Heart right ventricle (tissue), 16 donors: ENCODE measurements at regions not wholly inside any gene's neighbourhood (a gene's known extent, or its start where the extent isn't known, plus 50 kb on each side); places are given as distances from the start of the nearest gene placed in this dataset.
"Not testable (repeated sequence)": the region's sequence is repeated elsewhere in the genome, so short reads cannot be mapped to it uniquely, and the experiment has no call there.

Experiments used
- ATAC-seq, 8 donors: fragments of 200-7000 bp; cut with Tn5 transposase; one replicate each; pipeline ENCODE4 v1.9.1; 2020; ENCODE audit warnings: mild to moderate bottlenecking in 8 of 8, moderate library complexity in 8 of 8, moderate number of reproducible peaks in 1 of 8
- DNase-seq, 2 donors: peaks; one replicate each; pipeline ENCODE4 v3.0.0-alpha.2; 2020
- H3K27ac ChIP-seq, 10 donors: fragments of 200-600 bp; sonication (generic) in 2 of 10; one replicate each; pipeline versions ENCODE4 v1.5.0 to v1.8.0; 2020 to 2022; ENCODE audit warnings: mild to moderate bottlenecking in 3 of 10
- H3K27me3 ChIP-seq, 7 donors: fragments of 200-600 bp; one replicate each; pipeline ENCODE4 v1.8.0; 2021 to 2022; ENCODE audit warnings: mild to moderate bottlenecking in 2 of 7
- H3K36me3 ChIP-seq, 9 donors: fragments of 200-600 bp; sonication (generic) in 1 of 9; one replicate each; pipeline versions ENCODE4 v1.5.0 to v1.8.0; 2020 to 2022; ENCODE audit warnings: mild to moderate bottlenecking in 2 of 9
- H3K4me1 ChIP-seq, 9 donors: fragments of 200-600 bp; sonication (generic) in 1 of 9; one replicate each; pipeline versions ENCODE4 v1.5.0 to v1.8.0; 2020 to 2022; ENCODE audit warnings: mild to moderate bottlenecking in 4 of 9
- H3K4me3 ChIP-seq, 10 donors: fragments of 200-600 bp; sonication (generic) in 2 of 10; one replicate each; pipeline versions ENCODE4 v1.5.0 to v1.8.0; 2020 to 2022; ENCODE audit warnings: mild to moderate bottlenecking in 7 of 10, moderate library complexity in 2 of 10
- H3K9me3 ChIP-seq, 11 donors: fragments of 200-600 bp in 10 of 11; sonication (generic) in 2 of 11; one replicate each; pipeline versions ENCODE4 v1.5.0 to v1.8.0; 2013 to 2022; ENCODE audit warnings: mild to moderate bottlenecking in 2 of 11, control low read depth in 1 of 11, moderate library complexity in 1 of 11
- CTCF ChIP-seq, 9 donors: fragments of 200-600 bp; sonication (generic) in 2 of 9; IDR thresholded peaks; one replicate each; pipeline versions ENCODE4 v1.5.0 to v1.8.0; 2021 to 2022; ENCODE audit warnings: antibody characterized with exemption in 9 of 9, mild to moderate bottlenecking in 5 of 9, moderate library complexity in 1 of 9
- WGBS, 2 donors: extraction: QIAGEN DNeasy Blood & Tissue Kit; methylation state at CpG; one replicate each; pipeline ENCODE4 v1.1.7; 2013; ENCODE audit warnings: inconsistent platforms in 1 of 2; 5-methylcytosine and 5-hydroxymethylcytosine counted together
- intact Hi-C, 10 donors: fragments of 100-400 bp; cut with DNase I; formaldehyde crosslinking; loops; one replicate each; pipeline versions ENCODE4 v1.11.1 to v1.14.2; 2022
- donor health status: Arrhythmogenic right ventricular cardiomyopathy.
- donor health status: ischemic (EF 13 %, LVEDD 7.1; RV severe dilation, severe dysfunction).
- donor health status: healthy with polysubstance abuse.
- donor health status: DM: no; HTN: yes; CAD: no.
- donor health status: DM: no; HTN: no; CAD: no.
- donor health status: ischemic (EF 25% LVEDD 6.9; RV normal size, moderate dysfunction).
- donor health status: ischemic (EF 25% LVEDD 5.7; RV mildly dilated, moderate dysfunction).
- donor health status: healthy.
- donor health status: DM: yes; HTN: yes; CAD: no.
- donor health status: Ischemic cardiomyopathy.
- donor health status: ischemic (EF 35%, LVEDD 5.7; RV mildly dilated, moderate dysfunction).
- donor health status: nonischemic (EF 11% LVEDD 7.7; RV severe dilation, severe dysfunction).
- donor health status: DM: yes; HTN: yes; CAD: no.
- donor health status: PGD.
- donor health status: ischemic (EF 29% LVEDD 5.4; RV normal size, mild dysfunction).
- donor health status: nonischemic (EF 23%, LVEDD 6.1; RV moderate dilation, normal function).

GRCh38 chr14:98919434-98919833 is 352.6 kb downstream of the BCL11B start:
- no peak for TF ChIP-seq CTCF (IDR thresholded peaks at IDR 0.05)
- H3K36me3 ChIP-seq, result no peaks in the 10 kb centered on the region
- no peak overlapping the region for H3K27ac ChIP-seq
- peaks cover 0 to 28% (median 7%) of the 10 kb centered on the region in 7 donors for H3K27me3 ChIP-seq
- H3K4me3 ChIP-seq, result no peak overlapping the region
- WGBS, 2 donors, result 44 to 47% methylated on average over 2 of the region's 2 CpGs
- H3K9me3 ChIP-seq, result peaks cover 0 to 11% (median 0%) of the 10 kb centered on the region in 11 donors
- no peaks in the 10 kb centered on the region for H3K4me1 ChIP-seq
- intact Hi-C loops, result no loop called here
- DNase-seq (no peak), ATAC-seq (no peak)

- H3K27me3 ChIP-seq, result peaks cover 0 to 22% (median 0%) of the 10 kb centered on the region in 7 donors
- H3K36me3 ChIP-seq, ATAC-seq: not testable (repeated sequence)
Measured at GRCh38 chr14:98921306-98921705, 350.7 kb downstream of the BCL11B start.

GRCh38 chr14:98923596-98923995 is 348.4 kb downstream of the BCL11B start:
- H3K36me3 ChIP-seq, result no peaks in the 10 kb centered on the region
- H3K27me3 ChIP-seq, result peaks cover 0 to 14% (median 0%) of the 10 kb centered on the region in 7 donors
- DNase-seq (no peak), ATAC-seq (no peak)
- no peak for TF ChIP-seq CTCF (IDR thresholded peaks at IDR 0.05)
- H3K9me3 ChIP-seq, result peaks cover 0 to 11% (median 0%) of the 10 kb centered on the region in 11 donors
- H3K4me3 ChIP-seq, result no peak overlapping the region
- H3K4me1 ChIP-seq, result no peaks in the 10 kb centered on the region
- no peak overlapping the region for H3K27ac ChIP-seq
- intact Hi-C loops, result no loop called here
- 63 to 80% methylated on average over 1 of the region's 1 CpG for WGBS, 2 donors

More at GRCh38 chr14:98921306-98921705, 350.7 kb downstream of the BCL11B start:
- H3K4me1 ChIP-seq, DNase-seq, H3K4me3 ChIP-seq, intact Hi-C loops, H3K27ac ChIP-seq: not testable (repeated sequence)
- peaks cover 0 to 11% (median 0%) of the 10 kb centered on the region in 11 donors for H3K9me3 ChIP-seq
- WGBS, 2 donors, result 72 to 86% methylated on average over 3 of the region's 3 CpGs

GRCh38 chr14:98924046-98924445 is 348.0 kb downstream of the BCL11B start:
- TF ChIP-seq CTCF (IDR thresholded peaks at IDR 0.05), result no peak
- Histone ChIP-seq H3K27me3 (peaks cover 0 to 14% (median 0%) of the 10 kb centered on the region in 7 donors), H3K27ac (no peak overlapping the region), H3K4me1 (no peaks in the 10 kb centered on the region), H3K9me3 (peaks cover 0 to 11% (median 0%) of the 10 kb centered on the region in 11 donors), H3K4me3 (no peak overlapping the region), H3K36me3 (no peaks in the 10 kb centered on the region)
- WGBS, 2 donors, result 85 to 92% methylated on average over 8 of the region's 8 CpGs
- ATAC-seq, result no peak
- no peak for DNase-seq
- intact Hi-C loops, result no loop called here

- DNase-seq (no peak), ATAC-seq (no peak)
- peaks cover 0 to 11% (median 0%) of the 10 kb centered on the region in 11 donors for H3K9me3 ChIP-seq
- H3K27ac ChIP-seq, result no peak overlapping the region
- WGBS, 2 donors, result 86 to 87% methylated on average over 7 of the region's 7 CpGs
- no peak for TF ChIP-seq CTCF (IDR thresholded peaks at IDR 0.05)
- intact Hi-C loops, result no loop called here
- H3K4me3 ChIP-seq, result no peak overlapping the region
- H3K4me1 ChIP-seq, result no peaks in the 10 kb centered on the region
- peaks cover 0 to 10% (median 0%) of the 10 kb centered on the region in 7 donors for H3K27me3 ChIP-seq
- no peaks in the 10 kb centered on the region for H3K36me3 ChIP-seq
Measured at GRCh38 chr14:98925354-98926040, 346.5 kb downstream of the BCL11B start.
